Endothelial cell of umbilical vein (primary cell): ENCODE measurements at regions not wholly inside any gene's neighbourhood (a gene's known extent, or its start where the extent isn't known, plus 50 kb on each side); places are given as distances from the start of the nearest gene placed in this dataset.

Source experiments
- CTCF ChIP-seq, 2 donors: IDR thresholded peaks; 1 replicate in 1 of 2; 2 replicates in 1 of 2; pipeline ENCODE4 v1.5.1; 2011; ENCODE audit warnings: low read length in 2 of 2, mild to moderate bottlenecking in 2 of 2, moderate library complexity in 2 of 2, control low read depth in 1 of 2, inconsistent platforms in 1 of 2, low read depth in 1 of 2; ENCODE audit not compliant: insufficient read depth in 1 of 2; ENCODE audit errors: extremely low read depth in 1 of 2
- EZH2 ChIP-seq: IDR thresholded peaks from 2 replicates; pipeline ENCODE4 v1.6.1; 2012; ENCODE audit warnings: borderline replicate concordance, low read depth, mild to moderate bottlenecking, moderate library complexity, low read length, inconsistent platforms; ENCODE audit not compliant: severe bottlenecking
- POLR2A ChIP-seq: IDR thresholded peaks from 2 replicates; pipeline ENCODE4 v1.6.1; 2012; ENCODE audit warnings: low read depth, mild to moderate bottlenecking, control low read depth, low read length
- POLR2AphosphoS5 ChIP-seq: IDR thresholded peaks from 2 replicates; pipeline ENCODE4 v1.6.1; 2012; ENCODE audit warnings: low read depth, mild to moderate bottlenecking, control low read depth, low read length, moderate library complexity; ENCODE audit not compliant: insufficient read depth

DNA sequence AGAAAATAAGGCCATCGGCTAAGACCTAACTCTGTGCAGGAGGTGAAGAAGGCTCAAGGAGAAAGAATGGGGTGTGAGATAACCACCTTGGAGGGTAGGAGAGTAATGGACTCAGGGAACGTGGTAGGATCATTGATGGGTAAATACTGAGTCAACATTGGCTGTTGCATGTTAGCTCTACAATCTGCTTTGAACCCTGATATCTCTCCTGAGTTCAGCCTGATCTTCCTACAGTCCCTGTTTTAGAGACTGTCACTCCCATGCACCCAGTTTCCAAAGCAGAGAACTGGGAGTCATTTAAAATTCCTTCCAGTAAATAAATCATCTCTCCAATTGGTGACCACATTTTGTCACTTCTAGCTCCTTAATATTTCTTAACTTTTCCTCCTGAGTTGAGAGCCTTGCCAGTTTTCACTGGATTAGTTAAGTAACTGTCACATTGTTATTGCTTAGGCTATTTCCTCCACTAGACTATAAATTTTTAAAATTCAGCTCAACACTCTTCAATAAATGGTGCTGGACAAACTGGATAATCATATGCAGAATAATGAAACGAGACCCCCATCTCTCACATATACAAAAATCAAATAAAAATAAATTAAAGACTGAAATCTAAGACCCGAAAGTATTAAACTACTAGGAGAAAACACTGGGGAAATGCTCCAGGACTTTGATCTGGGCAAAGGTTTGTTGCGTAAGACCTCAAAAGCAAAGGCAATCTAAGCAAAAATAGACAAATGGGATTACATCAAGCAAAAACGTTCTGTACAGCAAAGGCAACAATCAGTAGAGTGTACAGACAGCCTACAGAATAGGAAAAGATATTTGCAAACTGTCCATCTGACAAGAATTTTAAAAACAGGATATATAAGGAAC is 138.9 kb upstream of the TMEM170B start:
- TF ChIP-seq POLR2AphosphoS5: no peak
- TF ChIP-seq CTCF (IDR thresholded peaks at IDR 0.05; ENCODE audit: extremely low read depth in 1 of 2, insufficient read depth in 1 of 2, low read depth in 1 of 2, low read length in 2 of 2): no peak
- no peak for TF ChIP-seq POLR2A
- TF ChIP-seq EZH2: no peak
